ENCODE measurements at regions not wholly inside any gene's neighbourhood (a gene's known extent, or its start where the extent isn't known, plus 50 kb on each side); places are given as distances from the start of the nearest gene placed in this dataset.

- no peak for TF ChIP-seq RAD51 (IDR thresholded peaks at IDR 0.05; ENCODE audit: borderline replicate concordance, low read depth)
- no peak for TF ChIP-seq RAD21 (CRISPR knock-in tag; conservative IDR thresholded peaks at IDR 0.05 in 1 of 2, IDR thresholded peaks at IDR 0.05 in 1 of 2)
- no peak for TF ChIP-seq PHF8 (IDR thresholded peaks at IDR 0.05; ENCODE audit: borderline replicate concordance, low read length)
- TF ChIP-seq KHSRP (IDR thresholded peaks at IDR 0.05): no peak
- TF ChIP-seq EP300 (IDR thresholded peaks at IDR 0.05; ENCODE audit: low read length): no peak
- TF ChIP-seq ZBTB33 (CRISPR knock-in tag; IDR thresholded peaks at IDR 0.05): no peak
- no peak for TF ChIP-seq SMAD3 (CRISPR knock-in tag; conservative IDR thresholded peaks at IDR 0.05)
- TF ChIP-seq RFX7 (CRISPR knock-in tag; IDR thresholded peaks at IDR 0.05): no peak
- no peak for TF ChIP-seq STAG1 (CRISPR knock-in tag; IDR thresholded peaks at IDR 0.05; ENCODE audit: borderline replicate concordance)
- no peak for TF ChIP-seq TCFL5 (CRISPR knock-in tag; conservative IDR thresholded peaks at IDR 0.05)
- TF ChIP-seq ZNF79 (CRISPR knock-in tag; IDR thresholded peaks at IDR 0.05; ENCODE audit: low read depth): no peak
- TF ChIP-seq SREBF2 (CRISPR knock-in tag; IDR thresholded peaks at IDR 0.05): no peak
- no peak for TF ChIP-seq DMBX1 (CRISPR knock-in tag; IDR thresholded peaks at IDR 0.05; ENCODE audit: borderline replicate concordance)
- no peak for TF ChIP-seq BACH1 (tag; IDR thresholded peaks at IDR 0.05)
These were observed 677.0 kb downstream of the LRRC70 start for GRCh38 chr5:63255594-63255993.

Data from K562 (cell line).